Activated CD4-positive, alpha-beta T cell treated with anti-CD3 and anti-CD28 coated beads, Interleukin-2, Interleukin-4, amounts not matched to agents 100 ng/mL and 50 ng/mL, durations not matched to agents 16 hours and 8 hours (primary cell): ENCODE measurements at regions not wholly inside any gene's neighbourhood (a gene's known extent, or its start where the extent isn't known, plus 50 kb on each side); places are given as distances from the start of the nearest gene placed in this dataset.

ENCODE experiments used
- DNase-seq: peaks from one replicate; pipeline ENCODE4 v3.0.0-alpha.2; 2020; ENCODE audit warnings: low spot score

DNA sequence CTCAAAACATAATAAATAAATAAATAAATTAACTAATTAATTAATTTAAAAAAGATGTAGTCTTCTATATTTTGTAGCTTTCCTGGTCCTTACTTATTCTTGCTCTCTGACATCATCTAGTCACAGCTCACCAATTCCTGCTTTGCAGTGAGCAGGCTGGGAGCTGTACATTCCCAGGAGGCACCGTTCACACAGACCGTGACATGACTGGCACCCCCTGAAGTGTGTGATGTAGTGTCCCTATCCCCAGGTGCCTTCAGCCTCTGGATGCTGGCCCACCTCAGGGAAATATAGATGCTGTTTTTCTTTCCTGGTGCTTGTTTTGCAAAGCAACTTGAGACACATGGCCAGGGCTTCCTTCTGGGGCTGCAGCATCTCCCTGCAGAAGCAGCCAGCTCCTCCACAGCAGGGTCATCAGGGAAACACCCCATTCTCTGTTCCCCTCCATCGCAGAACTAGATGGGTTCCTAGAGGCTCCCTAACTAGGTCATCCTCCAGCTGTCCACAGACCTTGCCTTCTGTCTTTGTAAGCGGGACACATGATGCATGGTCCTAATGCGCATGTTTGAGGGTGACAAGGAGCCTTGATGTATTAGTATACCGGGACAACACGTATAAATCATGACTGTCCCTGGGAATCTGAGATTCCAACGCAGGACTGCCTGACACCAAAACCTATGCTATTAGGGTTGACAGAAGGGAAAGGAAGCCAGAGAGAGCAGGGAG lies 76.4 kb downstream of the RHOB start:
- no peak for DNase-seq

DNA sequence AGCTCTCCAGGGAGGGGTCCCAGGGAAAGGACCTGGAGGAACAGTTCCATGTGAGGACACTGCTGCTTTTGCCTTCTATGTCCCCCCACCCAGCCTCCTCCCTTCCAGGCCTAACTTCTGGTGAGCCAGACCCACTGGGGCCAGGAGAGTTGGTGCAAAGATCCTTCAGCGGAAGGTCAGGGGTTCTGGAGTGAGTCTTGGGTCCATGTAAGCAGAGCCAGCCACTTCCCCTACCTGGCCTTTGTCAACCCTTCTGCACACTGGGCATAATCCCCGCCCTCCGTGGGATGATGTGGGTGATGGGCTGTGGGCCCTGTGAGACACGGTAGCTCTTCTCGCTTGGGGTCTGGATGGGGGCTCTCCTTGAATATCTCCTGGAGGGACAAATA lies 76.9 kb downstream of the RHOB start:
- no peak for DNase-seq

DNA sequence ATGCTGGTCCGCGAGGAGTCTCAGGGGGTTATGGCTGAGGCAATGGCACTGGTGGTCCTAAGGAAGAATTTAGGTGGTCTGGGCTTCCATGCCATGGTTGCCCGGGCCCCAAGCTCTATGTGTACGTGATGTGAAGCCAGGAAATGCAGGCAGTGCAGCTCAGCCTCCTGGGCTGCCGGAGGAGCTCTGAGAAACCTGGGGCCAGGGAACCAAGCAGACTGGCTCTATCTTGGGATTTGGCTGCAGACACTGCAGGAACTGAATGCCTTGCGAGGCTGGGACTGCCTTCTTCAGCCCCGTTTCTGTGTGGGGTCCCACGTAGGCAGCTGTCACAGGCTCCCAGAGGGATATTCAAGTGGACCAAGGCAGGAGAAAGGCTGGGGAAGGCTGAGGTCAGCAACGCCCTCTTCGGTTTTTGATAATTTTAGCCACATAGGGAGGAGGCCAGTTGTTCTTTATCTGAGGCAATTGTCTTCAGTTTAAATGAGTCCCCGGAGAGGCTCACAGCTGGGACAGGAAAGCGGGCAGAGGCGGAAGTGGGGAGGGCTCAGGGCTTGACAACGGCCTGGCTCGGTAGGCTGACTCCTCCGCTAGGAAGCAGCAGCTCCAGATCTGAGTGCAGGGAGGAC lies 77.7 kb downstream of the RHOB start:
- DNase-seq = no peak

DNA sequence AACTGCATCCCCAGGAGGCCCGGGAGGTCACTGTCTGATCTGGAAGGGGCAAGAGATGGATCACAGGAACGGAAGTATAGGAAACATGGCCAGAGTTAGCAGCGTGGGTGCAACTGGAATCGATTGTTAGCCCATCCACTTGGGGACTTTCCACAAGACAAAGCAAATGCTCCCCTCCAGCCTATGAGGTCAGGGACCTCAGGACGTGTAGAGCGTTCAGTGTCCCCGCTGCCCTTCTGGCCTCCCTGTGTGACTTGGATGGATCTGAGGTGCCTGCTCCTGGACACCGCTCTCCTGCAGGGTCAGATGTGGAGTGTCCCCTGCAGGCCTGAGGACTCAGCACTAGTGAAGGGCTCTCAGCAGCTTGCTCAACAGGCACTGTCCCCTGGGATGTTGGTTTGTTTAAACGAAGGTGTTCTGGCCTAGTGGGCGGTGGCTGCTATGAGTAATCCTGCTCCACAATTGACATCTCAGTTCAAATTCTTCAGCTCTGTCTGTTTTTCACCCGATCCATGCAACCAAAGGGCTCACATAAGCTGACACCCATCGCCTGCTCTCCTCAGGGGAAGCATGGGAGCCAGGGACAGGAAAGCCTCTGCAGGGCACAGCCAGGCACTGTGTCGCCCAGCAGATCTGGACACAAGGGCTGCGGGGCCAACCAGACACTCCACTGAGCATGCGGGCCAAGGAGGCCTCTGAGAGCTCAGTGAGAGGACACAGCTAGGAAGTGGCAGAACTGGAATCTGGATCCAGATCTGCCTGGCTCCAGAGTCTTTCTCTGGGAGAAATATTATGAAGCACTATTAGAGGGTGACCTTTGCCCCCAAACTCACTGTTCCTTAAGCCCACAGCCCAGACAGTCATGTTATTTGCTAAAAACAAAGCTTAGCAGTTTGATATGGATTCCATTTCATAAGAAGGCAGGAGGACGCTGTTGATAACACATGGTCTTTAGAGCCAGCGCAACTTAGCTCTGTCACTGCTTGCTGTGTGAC lies 78.5 kb downstream of the RHOB start:
- DNase-seq = no peak

GRCh38 chr2:20526160-20526559 lies 79.3 kb downstream of the RHOB start:
- no peak for DNase-seq

DNA sequence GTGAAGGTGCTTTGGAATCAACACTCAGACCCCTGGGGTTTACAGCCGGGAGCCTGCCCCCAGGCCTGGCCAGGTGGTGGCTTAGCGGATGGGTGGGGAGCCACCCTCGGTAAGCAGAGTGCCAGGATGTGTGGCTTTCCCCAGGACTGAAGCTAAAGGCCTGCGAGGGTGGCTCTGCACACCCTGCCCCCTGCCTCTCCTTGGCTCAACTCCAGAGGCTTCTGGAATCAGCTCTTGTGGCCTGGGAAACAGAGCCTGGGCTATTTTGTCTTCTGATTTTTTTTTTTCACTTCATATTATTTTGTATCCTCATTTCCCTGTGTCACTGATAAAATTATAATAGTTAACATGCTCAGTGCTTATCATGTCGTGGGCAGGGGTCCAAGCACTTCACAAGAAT lies 79.8 kb downstream of the RHOB start:
- no peak for DNase-seq

GRCh38 chr2:20528713-20529112 lies 81.8 kb downstream of the RHOB start:
- DNase-seq = no peak

GRCh38 chr2:20530520-20530919 lies 83.6 kb downstream of the RHOB start:
- DNase-seq = no peak

DNA sequence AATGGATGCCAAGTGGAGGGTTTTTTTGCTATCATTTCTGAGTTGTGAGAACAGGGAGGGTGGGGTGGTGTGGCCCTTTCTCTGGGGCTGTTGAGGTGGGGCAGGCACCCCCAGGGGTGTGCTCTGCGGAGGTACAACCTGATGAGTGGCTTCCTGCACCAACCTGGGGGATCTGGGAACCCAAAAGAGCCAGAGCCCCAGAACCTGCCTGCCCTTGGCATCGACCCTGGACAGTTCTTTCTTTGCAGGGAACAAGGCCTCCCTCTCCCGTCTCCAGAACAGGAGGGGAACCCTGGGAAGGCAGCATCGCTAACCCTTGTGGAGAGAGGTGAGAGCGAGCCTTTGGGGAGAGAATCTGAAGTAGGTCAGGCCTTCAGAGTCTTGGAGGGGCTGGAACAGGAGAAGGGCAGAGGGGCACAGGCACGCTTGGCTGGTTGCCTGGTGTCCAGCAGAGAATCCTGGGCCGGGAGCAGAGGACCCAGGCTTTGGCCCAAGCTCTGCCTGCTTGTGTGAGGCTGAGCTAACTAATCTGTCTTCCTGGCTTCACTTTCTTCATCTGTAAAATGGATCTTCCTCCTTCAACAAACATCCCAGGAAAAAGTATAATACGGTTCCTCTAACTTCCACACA lies 84.9 kb downstream of the RHOB start:
- DNase-seq = no peak

GRCh38 chr2:20532634-20533437 lies 86.0 kb downstream of the RHOB start:
- no peak for DNase-seq

GRCh38 chr2:20533993-20534622 lies 87.2 kb downstream of the RHOB start:
- no peak for DNase-seq

DNA sequence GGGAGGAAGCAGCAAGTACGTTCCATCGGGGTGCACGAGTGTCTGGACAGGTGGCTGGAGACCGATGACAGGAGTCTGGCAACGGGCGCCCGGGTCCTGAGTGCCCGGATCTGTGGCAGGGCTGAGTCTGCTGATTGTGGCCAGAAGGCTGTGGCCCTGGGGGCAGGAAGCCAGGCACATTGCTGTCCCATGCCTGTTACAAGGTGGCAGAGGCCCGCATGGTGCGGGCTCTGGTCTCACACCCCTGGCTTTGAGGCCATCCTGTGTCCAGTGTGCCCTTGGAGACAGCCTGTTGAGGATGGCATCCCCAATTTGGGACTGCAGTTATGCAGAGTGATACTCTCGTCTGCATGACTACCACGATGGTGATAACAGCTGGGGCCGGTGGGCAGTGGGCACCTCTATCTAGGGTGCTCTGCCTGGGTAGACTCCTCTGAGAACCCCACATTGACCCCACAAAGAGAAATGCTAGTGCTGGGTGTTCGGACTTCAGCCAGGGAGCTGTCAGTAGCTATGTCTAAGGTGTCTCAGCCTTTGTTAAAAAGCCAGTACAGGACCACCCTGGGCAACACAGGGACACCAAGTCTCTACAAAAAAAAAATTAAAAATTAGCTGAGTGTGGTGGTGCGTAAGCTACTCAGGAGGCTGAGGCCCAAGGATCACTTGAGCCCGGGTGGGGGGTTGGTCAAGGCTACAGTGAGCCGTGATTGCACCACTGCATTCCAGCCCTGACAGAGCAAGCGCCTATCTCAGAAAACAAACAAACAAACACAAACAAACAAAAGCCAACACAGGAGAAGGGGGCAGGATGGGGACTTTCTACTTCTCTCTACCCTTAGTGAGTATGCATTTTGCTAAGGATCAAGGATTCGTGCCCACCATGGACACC lies 88.3 kb downstream of the RHOB start:
- DNase-seq = no peak

- no peak for DNase-seq
Observed at GRCh38 chr2:20536619-20537422, 89.9 kb downstream of the RHOB start.

DNA sequence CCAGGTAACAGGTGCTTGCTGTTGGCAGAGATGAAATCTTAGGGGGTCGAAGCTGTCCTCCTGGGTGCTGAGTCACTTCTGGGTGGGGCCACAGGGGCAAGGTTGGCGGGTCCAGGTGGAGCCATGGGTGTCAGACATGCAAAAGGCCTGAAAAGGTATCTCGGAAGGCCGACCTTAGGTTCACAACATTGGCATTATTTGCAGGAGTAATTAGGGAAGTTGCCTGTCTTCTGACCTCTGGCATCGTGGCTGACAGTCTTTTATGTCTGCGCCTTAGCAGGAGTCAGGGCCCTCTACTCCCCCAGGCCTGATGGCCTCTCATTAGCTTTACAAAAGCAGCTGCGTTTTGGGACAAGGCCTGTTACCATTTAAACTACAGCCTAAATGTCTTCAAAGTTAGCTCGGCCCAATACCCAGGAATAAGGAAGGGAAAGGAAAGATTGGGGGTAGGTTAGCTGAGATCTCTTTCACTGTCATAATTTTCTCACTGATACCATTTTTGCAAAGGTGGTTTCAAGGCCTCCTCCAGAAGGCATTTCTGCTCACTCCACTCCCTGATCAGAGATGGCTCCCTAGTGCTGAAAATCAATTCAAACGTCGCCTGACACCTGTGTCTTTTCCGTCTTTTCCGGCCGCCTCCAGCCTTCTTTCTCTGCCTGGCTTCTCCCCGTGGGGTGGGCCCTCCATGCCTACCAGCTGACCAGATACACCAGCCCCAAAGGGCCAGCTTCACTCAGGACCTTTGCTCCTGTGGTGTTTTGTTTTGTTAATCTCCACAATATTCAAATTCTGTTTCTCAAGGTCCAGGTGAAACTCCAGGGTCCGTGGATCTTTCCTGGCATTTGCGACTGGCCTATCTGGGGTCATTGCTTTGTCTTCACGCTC lies 90.8 kb downstream of the RHOB start:
- no peak for DNase-seq

DNA sequence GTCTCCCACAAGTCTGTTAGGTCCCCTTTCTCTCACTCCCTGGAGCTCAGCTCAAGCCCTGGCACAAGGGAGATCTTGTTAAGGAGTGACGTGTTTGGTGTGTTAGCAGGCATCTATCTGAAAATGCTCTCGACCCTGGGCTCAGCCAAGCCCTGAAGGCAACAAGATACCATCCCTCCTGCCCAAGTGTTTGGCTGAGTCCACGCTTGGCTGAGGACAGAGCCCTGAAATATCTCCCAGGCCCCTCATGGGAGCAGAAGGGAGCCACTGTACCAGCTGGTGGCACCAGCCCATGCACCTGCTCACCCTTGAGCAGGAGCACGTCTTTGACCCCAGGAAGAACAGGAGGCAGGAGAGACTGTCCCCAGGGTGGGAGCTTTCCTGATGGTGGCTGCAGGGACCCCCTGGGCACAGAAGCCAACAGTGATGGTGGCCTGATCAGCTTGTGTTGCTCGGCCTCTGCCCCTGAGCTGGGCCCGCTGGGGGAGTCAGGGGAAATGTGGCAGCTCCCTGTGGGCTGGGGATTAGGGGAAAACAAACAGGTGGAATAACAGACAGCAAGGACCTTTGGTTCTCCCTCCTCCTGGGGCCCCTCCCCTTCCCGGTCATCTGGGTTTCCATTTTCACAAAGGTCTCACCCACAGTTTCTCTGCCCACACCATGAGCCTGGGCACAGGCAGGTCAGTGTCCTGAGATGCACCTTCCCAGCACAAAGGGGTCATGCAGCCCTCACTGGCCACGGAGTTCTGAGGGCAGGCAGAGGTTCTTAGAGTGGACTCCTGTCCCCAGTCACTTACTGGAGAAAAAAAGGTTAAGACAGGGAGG lies 91.6 kb downstream of the RHOB start:
- no peak for DNase-seq

DNA sequence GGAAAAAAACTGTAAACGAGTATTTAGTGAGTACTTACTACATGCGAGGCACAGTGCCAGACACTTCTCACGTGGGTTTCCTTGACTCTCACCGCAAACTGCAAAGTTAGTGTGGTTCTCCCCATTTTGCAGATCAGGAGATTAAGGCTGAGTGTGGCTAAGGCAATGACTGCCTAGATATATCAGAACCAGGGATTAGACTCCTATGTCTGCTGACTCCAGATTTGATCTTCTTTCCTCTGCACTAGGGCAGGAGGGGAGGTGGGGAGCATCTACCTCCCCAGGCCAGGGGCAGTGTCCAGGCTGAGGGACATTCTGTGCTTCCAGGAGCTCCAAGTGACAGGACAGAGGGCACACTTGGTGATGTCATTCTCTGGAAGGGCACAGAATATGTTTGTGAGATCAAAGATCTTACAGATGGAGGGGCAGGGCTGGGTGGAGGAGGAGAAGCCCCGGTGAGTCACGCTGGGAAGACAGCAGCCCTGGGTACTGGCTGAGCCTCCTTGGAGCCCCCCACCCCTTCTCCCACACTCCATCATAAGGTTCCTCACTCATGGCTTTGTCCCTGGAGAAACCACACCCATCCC lies 92.4 kb downstream of the RHOB start:
- peak; percentile 28 for DNase-seq
